DOHH2 (cell line): ENCODE measurements at regions not wholly inside any gene's neighbourhood (a gene's known extent, or its start where the extent isn't known, plus 50 kb on each side); places are given as distances from the start of the nearest gene placed in this dataset.

Experiments
- H3F3A ChIP-seq: fragments of 200-600 bp; sonication (generic), shearing (Covaris generic); 2 replicates; pipeline ENCODE4 v1.6.0; 2016; ENCODE audit warnings: antibody characterized with exemption, mild to moderate bottlenecking; ENCODE audit not compliant: control insufficient read depth, insufficient read depth
- H3K27ac ChIP-seq: fragments of 200-600 bp; sonication (generic); 2 replicates; pipeline ENCODE4 v1.5.1; 2014; ENCODE audit warnings: low read depth, mild to moderate bottlenecking, low read length, moderate library complexity
- H3K27me3 ChIP-seq: fragments of 200-600 bp; sonication (generic); 2 replicates; pipeline ENCODE4 v1.6.1; 2014; ENCODE audit warnings: mild to moderate bottlenecking, low read length, mixed read lengths; ENCODE audit not compliant: control insufficient read depth
- H3K36me3 ChIP-seq: fragments of 200-600 bp; sonication (generic); 2 replicates; pipeline ENCODE4 v1.6.1; 2014; ENCODE audit warnings: mild to moderate bottlenecking, low read length, moderate library complexity, mixed read lengths; ENCODE audit not compliant: control insufficient read depth
- H3K4me1 ChIP-seq: fragments of 200-600 bp; sonication (generic); 2 replicates; pipeline ENCODE4 v1.6.1; 2014; ENCODE audit warnings: mild to moderate bottlenecking, low read length, mixed read lengths; ENCODE audit not compliant: control insufficient read depth
- H3K4me2 ChIP-seq: fragments of 200-600 bp; sonication (generic); 2 replicates; pipeline ENCODE4 v1.6.0; 2014; ENCODE audit warnings: mild to moderate bottlenecking, low read length, moderate library complexity
- H3K4me3 ChIP-seq: fragments of 200-600 bp; sonication (generic); 2 replicates; pipeline ENCODE4 v1.5.1; 2014; ENCODE audit warnings: mild to moderate bottlenecking, low read length, mixed read lengths
- H3K79me2 ChIP-seq: fragments of 200-600 bp; sonication (generic); 2 replicates; pipeline ENCODE4 v1.6.1; 2014; ENCODE audit warnings: mild to moderate bottlenecking, low read length, mixed read lengths; ENCODE audit not compliant: control insufficient read depth
- H3K9me2 ChIP-seq: fragments of 200-600 bp; sonication (generic); replicated peaks from 2 replicates; pipeline ENCODE4 v1.6.1; 2014; ENCODE audit warnings: mild to moderate bottlenecking, low read length, mixed read lengths; ENCODE audit not compliant: control insufficient read depth
- H3K9me3 ChIP-seq: fragments of 200-600 bp; sonication (generic); 2 replicates; pipeline ENCODE4 v1.6.1; 2014; ENCODE audit warnings: antibody characterized with exemption, low read length, mixed read lengths; ENCODE audit not compliant: control insufficient read depth, insufficient read depth
- H4K20me1 ChIP-seq: fragments of 200-600 bp; sonication (generic); 2 replicates; pipeline ENCODE4 v1.6.0; 2014; ENCODE audit warnings: low read depth, mild to moderate bottlenecking, antibody characterized with exemption, low read length, moderate library complexity; ENCODE audit not compliant: control insufficient read depth, insufficient read depth
- EZH2phosphoT487 ChIP-seq: fragments of 200-600 bp; sonication (generic); IDR thresholded peaks from 2 replicates; pipeline ENCODE4 v1.6.1; 2017; ENCODE audit warnings: borderline replicate concordance, mild to moderate bottlenecking, antibody characterized with exemption, low read length, moderate library complexity, mixed read lengths
- TF ChIP-seq, protein P1 (sequence below): fragments of 200-600 bp; sonication (generic); IDR thresholded peaks from one replicate; pipeline ENCODE4 v1.5.1; 2014; ENCODE audit warnings: antibody characterized with exemption, mild to moderate bottlenecking, low read depth, low read length; ENCODE audit not compliant: poor library complexity, severe bottlenecking

DNA sequence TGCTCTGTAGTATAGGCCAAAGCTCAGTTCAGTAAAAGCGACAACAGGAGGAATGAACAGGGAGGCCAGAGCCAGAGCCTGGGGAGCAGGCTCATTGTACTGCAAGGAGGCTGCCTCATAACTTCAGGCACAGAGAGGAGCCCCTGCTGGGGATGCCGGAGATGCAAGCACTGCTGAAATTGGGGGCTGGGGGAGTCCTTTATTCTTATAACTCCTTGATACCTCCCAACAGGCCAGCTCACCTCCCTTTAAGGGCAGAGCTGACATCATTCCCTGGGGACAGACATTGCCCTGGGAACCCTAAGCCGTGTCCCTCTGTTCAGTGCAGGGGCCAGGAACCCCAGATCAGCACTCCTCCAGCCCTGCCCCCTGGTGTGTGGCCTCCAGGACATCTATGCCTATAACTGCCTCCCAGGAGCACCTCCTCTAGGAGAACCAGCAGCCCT lies 83.8 kb upstream of the MRPS22 start:
- H3K4me2 ChIP-seq: no peak overlapping the region
- no peak overlapping the region for H3K4me3 ChIP-seq
- H3K27me3 ChIP-seq: peaks cover 4% of the 10 kb centered on the region; the same call in 1 of the 2 replicates
- H3K27ac ChIP-seq: no peak overlapping the region
- no peaks in the 10 kb centered on the region for H4K20me1 ChIP-seq
- no peaks in the 10 kb centered on the region for H3K9me2 ChIP-seq
- H3F3A ChIP-seq: no peaks in the 10 kb centered on the region
- TF ChIP-seq EZH2phosphoT487: no peak
- TF ChIP-seq, protein P1, sequence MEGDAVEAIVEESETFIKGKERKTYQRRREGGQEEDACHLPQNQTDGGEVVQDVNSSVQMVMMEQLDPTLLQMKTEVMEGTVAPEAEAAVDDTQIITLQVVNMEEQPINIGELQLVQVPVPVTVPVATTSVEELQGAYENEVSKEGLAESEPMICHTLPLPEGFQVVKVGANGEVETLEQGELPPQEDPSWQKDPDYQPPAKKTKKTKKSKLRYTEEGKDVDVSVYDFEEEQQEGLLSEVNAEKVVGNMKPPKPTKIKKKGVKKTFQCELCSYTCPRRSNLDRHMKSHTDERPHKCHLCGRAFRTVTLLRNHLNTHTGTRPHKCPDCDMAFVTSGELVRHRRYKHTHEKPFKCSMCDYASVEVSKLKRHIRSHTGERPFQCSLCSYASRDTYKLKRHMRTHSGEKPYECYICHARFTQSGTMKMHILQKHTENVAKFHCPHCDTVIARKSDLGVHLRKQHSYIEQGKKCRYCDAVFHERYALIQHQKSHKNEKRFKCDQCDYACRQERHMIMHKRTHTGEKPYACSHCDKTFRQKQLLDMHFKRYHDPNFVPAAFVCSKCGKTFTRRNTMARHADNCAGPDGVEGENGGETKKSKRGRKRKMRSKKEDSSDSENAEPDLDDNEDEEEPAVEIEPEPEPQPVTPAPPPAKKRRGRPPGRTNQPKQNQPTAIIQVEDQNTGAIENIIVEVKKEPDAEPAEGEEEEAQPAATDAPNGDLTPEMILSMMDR: no peak
- H3K79me2 ChIP-seq: no peaks in the 10 kb centered on the region
- H3K4me1 ChIP-seq: no peaks in the 10 kb centered on the region
- no peaks in the 10 kb centered on the region for H3K9me3 ChIP-seq
- no peaks in the 10 kb centered on the region for H3K36me3 ChIP-seq

DNA sequence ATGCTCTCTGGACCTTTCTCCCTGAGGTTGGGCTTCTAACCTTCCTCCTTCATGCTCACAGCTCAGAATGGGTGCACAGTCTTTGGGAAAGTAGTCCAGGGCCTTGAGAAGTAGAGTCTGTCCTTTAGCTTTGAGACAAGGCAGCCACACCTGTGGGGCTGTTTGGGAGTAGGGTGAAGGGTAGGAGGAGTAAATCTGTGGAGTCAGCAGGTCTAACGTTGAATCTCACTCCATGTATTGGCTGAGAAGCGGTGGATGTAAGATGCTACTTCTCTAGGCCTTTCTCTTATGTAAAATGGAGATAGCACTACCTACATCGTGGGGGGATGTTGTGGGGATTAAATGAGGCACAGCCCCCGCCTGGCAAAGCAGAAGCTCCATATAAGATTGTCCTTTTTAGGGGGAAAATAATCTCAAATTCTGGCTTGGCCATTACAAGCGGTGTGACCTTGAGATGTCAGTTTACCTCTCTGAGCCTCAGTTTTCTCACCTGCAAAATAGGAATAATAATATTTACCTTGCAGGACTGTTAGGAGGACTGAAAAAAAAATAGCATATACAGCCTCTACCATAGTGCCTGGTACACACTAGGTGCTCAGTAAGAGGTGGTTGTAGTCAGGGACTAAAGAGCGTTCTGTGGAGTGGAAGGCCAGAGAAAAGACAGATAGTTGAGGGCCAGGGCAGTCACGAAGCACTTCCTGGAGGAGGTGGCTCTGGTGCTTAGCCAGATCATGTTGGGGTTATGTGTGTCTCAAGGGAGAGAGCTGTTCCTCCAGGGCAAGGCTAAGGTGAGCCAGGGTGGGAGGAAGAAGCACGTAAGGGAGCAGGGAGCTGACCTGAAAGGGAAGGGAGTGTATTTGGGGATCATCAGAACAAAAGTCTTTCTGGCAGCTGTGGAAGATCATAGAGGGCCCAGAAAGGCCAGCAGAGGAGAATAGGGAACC lies 82.8 kb upstream of the MRPS22 start:
- Histone ChIP-seq H3K79me2 (no peaks in the 10 kb centered on the region), H3K4me3 (no peak overlapping the region), H3K27ac (no peak overlapping the region), H3K27me3 (peaks cover 4% of the 10 kb centered on the region; the same call in 1 of the 2 replicates), H3K4me2 (no peak overlapping the region), H3K4me1 (no peaks in the 10 kb centered on the region), H3K9me3 (no peaks in the 10 kb centered on the region), H3K9me2 (no peaks in the 10 kb centered on the region), H4K20me1 (no peaks in the 10 kb centered on the region), H3K36me3 (no peaks in the 10 kb centered on the region), H3F3A (no peaks in the 10 kb centered on the region)
- TF ChIP-seq, protein P1: no peak
- no peak for TF ChIP-seq EZH2phosphoT487

DNA sequence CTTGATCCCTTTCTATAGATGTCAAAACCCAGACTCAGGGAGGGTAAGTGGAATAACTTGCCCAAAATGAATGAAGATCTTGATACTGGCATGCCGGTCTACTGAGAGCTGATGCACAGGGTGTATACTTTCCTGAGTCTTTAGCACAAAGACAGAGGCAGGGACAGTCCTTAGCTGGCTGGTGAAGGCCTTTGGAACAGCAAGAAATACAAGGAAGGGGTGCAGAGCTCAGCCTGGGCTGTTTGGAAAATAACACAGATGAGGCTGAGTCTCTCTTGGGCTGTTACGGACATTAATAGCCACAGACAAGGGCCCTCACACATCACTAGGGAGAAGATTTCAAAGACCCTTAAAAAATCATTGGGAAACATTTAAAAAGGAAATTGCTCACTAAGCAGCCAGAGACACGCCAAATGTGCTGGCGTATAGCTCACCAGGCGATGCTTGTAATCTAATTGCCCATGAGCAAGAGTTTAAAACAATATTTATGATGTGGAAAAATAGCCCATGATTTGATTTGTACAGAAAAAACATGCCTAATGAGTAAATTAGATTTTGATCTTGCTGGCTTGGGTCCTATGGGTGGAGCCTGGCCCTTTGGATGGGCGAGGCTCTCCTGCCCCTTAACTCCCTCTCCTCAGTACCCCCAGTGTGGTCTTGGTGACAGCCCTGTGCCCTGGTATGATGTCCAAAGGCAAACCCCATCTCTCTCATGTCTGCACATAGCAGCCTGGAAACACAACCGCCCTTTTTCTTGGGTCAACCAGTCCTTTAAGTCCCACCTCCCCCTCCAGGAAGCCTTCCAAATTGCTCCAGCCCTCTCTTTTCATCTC lies 81.8 kb upstream of the MRPS22 start:
- Histone ChIP-seq H3K4me1 (no peaks in the 10 kb centered on the region), H3F3A (no peaks in the 10 kb centered on the region), H3K27me3 (peaks cover 4% of the 10 kb centered on the region; the same call in 1 of the 2 replicates), H4K20me1 (no peaks in the 10 kb centered on the region), H3K36me3 (no peaks in the 10 kb centered on the region), H3K4me3 (no peak overlapping the region), H3K4me2 (no peak overlapping the region), H3K79me2 (no peaks in the 10 kb centered on the region), H3K9me3 (no peaks in the 10 kb centered on the region), H3K27ac (no peak overlapping the region), H3K9me2 (no peaks in the 10 kb centered on the region)
- TF ChIP-seq, protein P1: no peak
- TF ChIP-seq EZH2phosphoT487: no peak
